Breast epithelium (tissue), 3 donors: ENCODE measurements at regions not wholly inside any gene's neighbourhood (a gene's known extent, or its start where the extent isn't known, plus 50 kb on each side); places are given as distances from the start of the nearest gene placed in this dataset.

Source experiments
- POLR2A ChIP-seq: fragments of 450-650 bp; IDR thresholded peaks from one replicate; pipeline ENCODE4 v1.6.1; 2016; ENCODE audit warnings: antibody characterized with exemption, mild to moderate bottlenecking, moderate library complexity
- POLR2AphosphoS5 ChIP-seq, 3 donors: sonication (generic); formaldehyde crosslinking; IDR thresholded peaks; one replicate each; pipeline ENCODE4 v1.6.1; 2017; ENCODE audit warnings: antibody characterized with exemption in 3 of 3
- TF ChIP-seq, protein P1 (sequence below), 3 donors: fragments of 450-650 bp; IDR thresholded peaks; one replicate each; pipeline ENCODE4 v1.5.1; 2016 to 2017; ENCODE audit warnings: antibody characterized with exemption in 3 of 3, mild to moderate bottlenecking in 3 of 3, moderate library complexity in 3 of 3

DNA sequence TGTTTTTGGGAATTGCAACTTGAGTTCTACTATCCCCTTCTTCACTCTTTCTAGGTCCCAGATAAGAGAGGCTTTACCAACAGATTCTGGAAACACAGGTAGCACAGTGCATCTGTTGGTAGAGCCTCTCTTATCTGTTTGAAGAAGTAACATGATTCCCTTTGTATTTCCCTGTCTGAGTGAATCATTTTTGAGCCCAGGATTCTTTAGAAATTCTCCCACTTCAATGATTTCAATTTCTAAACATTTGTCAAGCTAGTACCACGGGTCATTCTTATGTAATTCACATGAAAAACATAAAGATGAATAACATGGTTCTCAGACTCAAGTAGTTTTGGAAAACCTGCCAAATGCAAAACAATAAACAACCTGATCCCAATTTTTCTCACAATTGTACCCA lies 72.0 kb upstream of the DUSP10 start:
- TF ChIP-seq, protein P1, sequence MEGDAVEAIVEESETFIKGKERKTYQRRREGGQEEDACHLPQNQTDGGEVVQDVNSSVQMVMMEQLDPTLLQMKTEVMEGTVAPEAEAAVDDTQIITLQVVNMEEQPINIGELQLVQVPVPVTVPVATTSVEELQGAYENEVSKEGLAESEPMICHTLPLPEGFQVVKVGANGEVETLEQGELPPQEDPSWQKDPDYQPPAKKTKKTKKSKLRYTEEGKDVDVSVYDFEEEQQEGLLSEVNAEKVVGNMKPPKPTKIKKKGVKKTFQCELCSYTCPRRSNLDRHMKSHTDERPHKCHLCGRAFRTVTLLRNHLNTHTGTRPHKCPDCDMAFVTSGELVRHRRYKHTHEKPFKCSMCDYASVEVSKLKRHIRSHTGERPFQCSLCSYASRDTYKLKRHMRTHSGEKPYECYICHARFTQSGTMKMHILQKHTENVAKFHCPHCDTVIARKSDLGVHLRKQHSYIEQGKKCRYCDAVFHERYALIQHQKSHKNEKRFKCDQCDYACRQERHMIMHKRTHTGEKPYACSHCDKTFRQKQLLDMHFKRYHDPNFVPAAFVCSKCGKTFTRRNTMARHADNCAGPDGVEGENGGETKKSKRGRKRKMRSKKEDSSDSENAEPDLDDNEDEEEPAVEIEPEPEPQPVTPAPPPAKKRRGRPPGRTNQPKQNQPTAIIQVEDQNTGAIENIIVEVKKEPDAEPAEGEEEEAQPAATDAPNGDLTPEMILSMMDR (IDR thresholded peaks at IDR 0.05) = no peak
- TF ChIP-seq POLR2A (no peak), POLR2AphosphoS5 (IDR thresholded peaks at IDR 0.05) (no peak)
